Neural progenitor cell (in vitro differentiated cells): ENCODE measurements at regions not wholly inside any gene's neighbourhood (a gene's known extent, or its start where the extent isn't known, plus 50 kb on each side); places are given as distances from the start of the nearest gene placed in this dataset.

Experiments
- EZH2 ChIP-seq: fragments of 200-600 bp; sonication (generic); IDR thresholded peaks from 2 replicates; pipeline ENCODE4 v1.6.1; 2017; ENCODE audit warnings: antibody characterized with exemption, mild to moderate bottlenecking, moderate library complexity
- TF ChIP-seq, protein P1 (sequence below): fragments of 200-600 bp; sonication (generic); IDR thresholded peaks from 2 replicates; pipeline ENCODE4 v1.5.1; 2017; ENCODE audit warnings: antibody characterized with exemption, mild to moderate bottlenecking

DNA sequence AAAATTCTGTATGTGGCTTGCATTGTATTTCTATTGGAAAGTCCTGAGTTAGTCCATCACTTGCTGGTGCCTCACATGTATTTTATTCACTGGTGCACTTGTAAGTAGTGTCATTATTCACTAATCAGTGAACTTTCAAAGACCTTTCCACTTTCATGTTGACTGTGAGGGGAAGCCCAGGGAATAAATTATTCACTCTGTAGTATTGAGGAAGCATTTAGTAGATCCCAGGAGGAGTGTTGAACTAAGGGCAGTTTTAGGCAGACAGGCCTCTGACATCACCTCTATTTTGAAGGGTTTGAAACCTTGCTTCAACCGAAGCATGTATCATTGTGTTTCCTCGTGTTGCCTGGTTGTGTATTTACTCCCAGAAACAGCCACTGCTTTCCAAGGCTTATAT is 705.4 kb upstream of the RIOK2 start:
- TF ChIP-seq, protein P1, sequence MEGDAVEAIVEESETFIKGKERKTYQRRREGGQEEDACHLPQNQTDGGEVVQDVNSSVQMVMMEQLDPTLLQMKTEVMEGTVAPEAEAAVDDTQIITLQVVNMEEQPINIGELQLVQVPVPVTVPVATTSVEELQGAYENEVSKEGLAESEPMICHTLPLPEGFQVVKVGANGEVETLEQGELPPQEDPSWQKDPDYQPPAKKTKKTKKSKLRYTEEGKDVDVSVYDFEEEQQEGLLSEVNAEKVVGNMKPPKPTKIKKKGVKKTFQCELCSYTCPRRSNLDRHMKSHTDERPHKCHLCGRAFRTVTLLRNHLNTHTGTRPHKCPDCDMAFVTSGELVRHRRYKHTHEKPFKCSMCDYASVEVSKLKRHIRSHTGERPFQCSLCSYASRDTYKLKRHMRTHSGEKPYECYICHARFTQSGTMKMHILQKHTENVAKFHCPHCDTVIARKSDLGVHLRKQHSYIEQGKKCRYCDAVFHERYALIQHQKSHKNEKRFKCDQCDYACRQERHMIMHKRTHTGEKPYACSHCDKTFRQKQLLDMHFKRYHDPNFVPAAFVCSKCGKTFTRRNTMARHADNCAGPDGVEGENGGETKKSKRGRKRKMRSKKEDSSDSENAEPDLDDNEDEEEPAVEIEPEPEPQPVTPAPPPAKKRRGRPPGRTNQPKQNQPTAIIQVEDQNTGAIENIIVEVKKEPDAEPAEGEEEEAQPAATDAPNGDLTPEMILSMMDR = no peak
- no peak for TF ChIP-seq EZH2
